OCI-LY7 (cell line): ENCODE measurements at regions not wholly inside any gene's neighbourhood (a gene's known extent, or its start where the extent isn't known, plus 50 kb on each side); places are given as distances from the start of the nearest gene placed in this dataset.

ENCODE experiments used
- BruUV-seq: library from RNA; stranded (reverse); fragments of 400-500 nt; replicated peaks from 2 replicates; lab custom pipeline; 2021; lab: Mats Ljungman, UMichigan
- CTCF ChIA-PET: fragments of 300-600 bp; sonication (Branson Sonifier 250); formaldehyde crosslinking; loops from one replicate; lab custom pipeline; 2022; ENCODE audit warnings: antibody characterized with exemption; ENCODE audit not compliant: unreplicated experiment; lab: Charles Lee
- POLR2A ChIA-PET: fragments of 300-600 bp; sonication (Branson Sonifier 250); formaldehyde crosslinking; loops from one replicate; lab custom pipeline; 2022; ENCODE audit warnings: antibody characterized with exemption; lab: Charles Lee
- DNase-seq: peaks from one replicate; pipeline ENCODE4 v3.0.0-alpha.2; 2015; ENCODE audit warnings: low spot score
- H2AFZ ChIP-seq: fragments of 200-600 bp; sonication (generic), shearing (Covaris generic); 2 replicates; pipeline ENCODE4 v1.6.1; 2014; ENCODE audit warnings: mild to moderate bottlenecking, antibody characterized with exemption, low read length, moderate library complexity
- H3K27ac ChIP-seq: fragments of 200-600 bp; sonication (generic); 2 replicates; pipeline ENCODE4 v1.5.1; 2014; ENCODE audit warnings: mixed run types, low read depth, mild to moderate bottlenecking, moderate library complexity, low read length, inconsistent platforms; ENCODE audit not compliant: poor library complexity, severe bottlenecking
- H3K36me3 ChIP-seq: fragments of 200-600 bp; sonication (generic); 2 replicates; pipeline ENCODE4 v1.6.1; 2014; ENCODE audit warnings: mild to moderate bottlenecking, antibody characterized with exemption, low read length, moderate library complexity, mixed read lengths; ENCODE audit not compliant: insufficient read depth
- H3K4me1 ChIP-seq: fragments of 200-600 bp; sonication (generic); 2 replicates; pipeline ENCODE4 v1.5.1; 2014; ENCODE audit warnings: mild to moderate bottlenecking, low read length; ENCODE audit not compliant: insufficient read depth, poor library complexity, severe bottlenecking
- H3K4me2 ChIP-seq: fragments of 200-600 bp; sonication (generic); 2 replicates; pipeline ENCODE4 v1.6.1; 2014; ENCODE audit warnings: mild to moderate bottlenecking, low read length
- H3K4me3 ChIP-seq: fragments of 200-600 bp; sonication (generic); 2 replicates; pipeline ENCODE4 v1.5.1; 2014; ENCODE audit warnings: mild to moderate bottlenecking, low read depth, low read length; ENCODE audit not compliant: poor library complexity, severe bottlenecking
- H3K79me2 ChIP-seq: fragments of 200-600 bp; sonication (generic); 2 replicates; pipeline ENCODE4 v1.6.1; 2016; ENCODE audit warnings: low read depth, mild to moderate bottlenecking, low read length, moderate library complexity, mixed read lengths; ENCODE audit not compliant: insufficient read depth
- H3K9me2 ChIP-seq: fragments of 200-600 bp; sonication (generic); 2 replicates; pipeline ENCODE4 v1.6.1; 2016; ENCODE audit warnings: mild to moderate bottlenecking, low read length, mixed read lengths; ENCODE audit not compliant: insufficient read depth
- H3K9me3 ChIP-seq: fragments of 200-600 bp; sonication (generic); 2 replicates; pipeline ENCODE4 v1.6.1; 2014; ENCODE audit warnings: mild to moderate bottlenecking, mixed run types, low read length, mixed read lengths
- H4K20me1 ChIP-seq: fragments of 200-600 bp; sonication (generic); 2 replicates; pipeline ENCODE4 v1.6.1; 2014; ENCODE audit warnings: mild to moderate bottlenecking, antibody characterized with exemption, low read length, moderate library complexity, mixed read lengths; ENCODE audit not compliant: insufficient read depth
- CTCF ChIP-seq: fragments of 200-600 bp; sonication (generic); conservative IDR thresholded peaks from 2 replicates; pipeline ENCODE4 v1.5.1; 2014; ENCODE audit warnings: mild to moderate bottlenecking, antibody characterized with exemption, low read length, moderate library complexity, mixed read lengths
- EZH2phosphoT487 ChIP-seq: fragments of 200-600 bp; sonication (generic); IDR thresholded peaks from 2 replicates; pipeline ENCODE4 v1.6.1; 2018; ENCODE audit warnings: low read depth, borderline replicate concordance, mild to moderate bottlenecking, mixed run types, antibody characterized with exemption, low read length, moderate library complexity, mixed read lengths
- intact Hi-C: fragments of 100-400 bp; cut with micrococcal nuclease; formaldehyde crosslinking; loops from one replicate; pipeline ENCODE4 v1.10.0; 2022; ENCODE audit not compliant: unreplicated experiment

DNA sequence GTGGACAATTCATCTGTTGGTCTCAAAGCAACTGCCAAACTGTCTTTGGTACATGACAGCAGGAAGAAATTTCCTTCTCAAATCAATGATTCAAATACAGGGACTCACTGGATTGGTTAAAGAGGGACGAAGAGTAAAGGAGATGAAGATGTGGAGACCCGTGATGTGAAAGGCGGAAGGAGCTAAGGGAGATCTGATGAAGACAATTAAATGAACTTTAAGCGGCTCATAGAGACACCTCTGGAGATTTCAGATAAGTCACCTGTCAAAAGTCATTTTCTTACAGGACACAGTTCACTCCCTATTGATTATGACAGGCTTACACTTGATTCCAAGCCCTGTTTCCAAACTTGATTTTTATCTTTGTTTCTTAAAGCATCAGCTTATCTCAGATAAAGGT, 466.3 kb downstream of the DOK5 start:
- Histone ChIP-seq H3K4me2 (no peak overlapping the region), H3K9me3 (no peaks in the 10 kb centered on the region), H3K9me2 (no peaks in the 10 kb centered on the region), H3K27ac (no peak overlapping the region), H4K20me1 (no peaks in the 10 kb centered on the region), H2AFZ (no peak overlapping the region), H3K4me1 (no peaks in the 10 kb centered on the region), H3K4me3 (no peak overlapping the region), H3K79me2 (no peaks in the 10 kb centered on the region), H3K36me3 (no peaks in the 10 kb centered on the region)
- TF ChIP-seq EZH2phosphoT487 (no peak), CTCF (no peak)
- CTCF ChIA-PET: no interaction called here
- no TSS peak for BruUV-seq
- POLR2A ChIA-PET: no interaction called here
- DNase-seq: no peak
- intact Hi-C loops: no loop called here

DNA sequence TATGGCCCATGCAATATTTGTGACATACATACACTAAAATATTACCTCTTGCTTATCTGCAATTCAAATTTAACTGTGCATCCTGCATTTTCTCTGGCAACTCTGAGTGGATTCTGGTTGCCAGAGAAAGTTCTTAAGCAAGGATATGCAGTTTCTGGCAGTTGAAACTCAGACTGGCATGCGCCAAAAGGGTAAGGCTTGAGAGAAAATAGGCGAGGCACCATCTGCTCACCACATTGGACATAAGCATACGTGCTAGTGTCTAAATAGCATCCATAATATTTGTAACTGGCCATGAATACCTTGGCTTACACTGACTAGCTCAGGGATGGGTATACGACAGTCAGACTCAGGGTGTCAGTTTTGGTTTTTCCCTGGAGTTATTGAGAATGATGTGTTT, 465.1 kb downstream of the DOK5 start:
- intact Hi-C loops: no loop called here

More for the DNA sequence above, 465.1 kb downstream of the DOK5 start:
- Histone ChIP-seq H3K4me2 (no peak overlapping the region), H3K79me2 (no peaks in the 10 kb centered on the region), H3K9me3 (no peaks in the 10 kb centered on the region), H3K9me2 (no peaks in the 10 kb centered on the region), H3K36me3 (no peaks in the 10 kb centered on the region), H3K4me1 (no peaks in the 10 kb centered on the region), H4K20me1 (no peaks in the 10 kb centered on the region), H3K27ac (no peak overlapping the region), H2AFZ (no peak overlapping the region), H3K4me3 (no peak overlapping the region)
- BruUV-seq: no TSS peak
- no peak for TF ChIP-seq EZH2phosphoT487
- TF ChIP-seq CTCF: no peak
- DNase-seq: no peak
- ChIA-PET CTCF (no interaction called here), POLR2A (interaction anchor here (0.6 kb wide), 1 partner anchor 103 kb away, joined by 7 read pairs; no protein-coding TSS in a partner anchor)
